ENCODE measurements at regions not wholly inside any gene's neighbourhood (a gene's known extent, or its start where the extent isn't known, plus 50 kb on each side); places are given as distances from the start of the nearest gene placed in this dataset.

DNA sequence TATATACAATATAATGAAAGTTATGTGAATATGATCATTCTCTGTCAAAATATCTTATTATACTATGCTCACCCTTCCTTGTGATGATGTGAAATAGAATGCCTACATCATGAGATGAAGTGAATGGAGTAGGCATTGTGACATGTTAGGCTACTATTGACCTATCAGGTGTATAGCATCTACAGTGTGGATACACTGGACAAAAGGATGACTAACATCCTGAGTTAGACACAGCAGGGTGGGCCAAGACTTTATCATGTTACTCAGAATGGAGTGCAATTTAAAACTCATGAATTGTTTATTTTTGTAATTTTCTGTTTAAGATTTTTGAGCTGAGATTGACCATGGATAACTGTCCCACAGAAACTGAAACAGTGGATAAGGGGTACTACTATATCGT, 53.4 kb upstream of the NAV3 start:
- no peak for DNase-seq (ENCODE audit: low read depth)

DNA sequence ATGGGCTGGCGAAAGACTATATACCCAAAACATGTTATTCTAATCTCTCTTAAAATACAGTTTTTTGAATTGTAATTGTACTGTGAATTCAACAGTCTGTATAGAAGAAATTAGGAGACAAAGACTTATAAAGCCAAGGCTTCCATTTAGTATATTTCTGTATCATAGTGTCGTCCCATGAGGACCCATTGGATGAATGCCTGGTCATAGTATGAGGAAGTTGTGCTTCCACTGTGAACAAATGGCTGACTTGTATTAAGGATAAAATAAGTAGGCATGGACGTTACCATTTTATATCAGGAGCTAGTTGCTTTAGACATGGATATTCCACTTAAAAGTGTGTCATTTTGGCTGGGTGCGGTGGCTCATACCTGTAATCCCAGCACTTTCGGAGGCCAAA, 55.9 kb upstream of the NAV3 start:
- DNase-seq (ENCODE audit: low read depth): no peak

DNA sequence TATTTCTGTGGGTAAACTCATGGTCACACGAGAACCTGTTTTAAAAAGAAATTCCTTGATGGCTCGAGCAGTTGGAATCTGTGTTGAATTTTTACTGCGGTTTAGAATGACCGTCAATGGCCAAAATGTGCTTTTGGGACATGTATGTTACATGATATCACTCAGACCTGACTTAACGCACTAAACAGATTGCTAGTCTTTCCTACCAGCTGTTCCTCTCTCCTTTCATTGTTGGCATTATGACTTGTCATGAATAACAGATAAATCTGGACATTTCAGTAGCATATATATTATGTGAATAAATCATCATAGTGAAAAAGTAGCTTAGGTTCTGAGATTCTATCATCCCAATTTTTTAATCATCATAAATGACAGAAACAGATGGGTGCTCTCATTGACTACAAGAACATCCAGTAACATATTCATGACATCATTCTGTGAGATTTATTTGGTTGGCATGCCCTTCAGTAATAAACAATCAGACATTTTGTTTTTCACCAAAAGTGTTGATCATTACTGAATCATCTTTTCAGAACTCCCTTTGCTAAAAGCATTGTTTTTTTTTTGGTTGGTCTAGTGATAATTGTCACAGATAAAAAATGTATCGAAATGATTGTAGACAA, 57.9 kb upstream of the NAV3 start:
- no peak for DNase-seq (ENCODE audit: low read depth)

DNA sequence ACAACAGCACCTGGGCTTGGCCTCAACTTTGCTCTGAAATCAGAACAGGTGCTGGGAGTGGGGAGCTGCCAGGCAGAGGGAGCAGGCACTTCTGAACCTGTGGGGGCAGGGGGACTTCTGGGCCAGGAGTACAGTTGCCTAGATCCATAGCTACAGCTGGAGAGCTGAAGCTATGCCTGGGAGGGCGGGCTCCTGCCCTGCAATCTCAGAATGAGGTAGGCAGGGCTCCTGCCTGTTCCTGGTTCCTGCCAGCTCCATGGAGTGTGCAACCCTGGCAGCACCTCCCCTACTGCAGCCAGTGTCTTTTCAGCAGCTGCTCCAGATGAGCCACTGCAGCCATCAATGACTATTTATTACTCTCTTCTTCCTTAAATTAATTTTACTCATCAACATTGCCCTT, 62.1 kb upstream of the NAV3 start:
- DNase-seq (ENCODE audit: low read depth): no peak

DNA sequence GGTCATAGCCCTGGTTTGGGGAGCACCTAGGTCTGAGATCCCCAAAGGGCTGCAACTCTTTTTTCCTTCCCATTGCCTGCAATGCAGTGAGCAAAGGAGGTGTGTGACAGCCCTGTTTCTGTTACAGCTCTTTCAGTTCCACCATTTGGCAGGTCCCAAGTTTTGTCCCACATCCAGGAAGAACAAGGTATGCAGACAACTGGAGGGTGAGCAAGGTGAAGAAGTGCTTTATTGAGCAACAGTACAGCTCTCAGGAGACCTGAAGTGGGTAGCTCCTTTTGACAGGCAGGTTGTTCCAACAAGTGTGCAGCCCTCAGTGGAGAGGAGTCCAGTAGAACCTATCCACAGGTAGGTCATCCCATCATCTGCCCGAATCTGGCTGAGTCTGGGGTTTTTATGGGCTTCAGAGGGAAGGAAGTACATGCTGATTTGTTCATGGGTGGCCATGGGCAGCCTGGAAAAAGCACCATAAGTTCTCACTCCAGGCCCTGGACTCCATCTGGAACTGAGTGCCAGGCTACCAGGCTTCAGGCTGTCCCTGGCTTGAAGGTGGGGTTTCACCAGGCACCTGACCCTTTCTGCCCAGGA, 62.8 kb upstream of the NAV3 start:
- DNase-seq (ENCODE audit: low read depth): no peak

DNA sequence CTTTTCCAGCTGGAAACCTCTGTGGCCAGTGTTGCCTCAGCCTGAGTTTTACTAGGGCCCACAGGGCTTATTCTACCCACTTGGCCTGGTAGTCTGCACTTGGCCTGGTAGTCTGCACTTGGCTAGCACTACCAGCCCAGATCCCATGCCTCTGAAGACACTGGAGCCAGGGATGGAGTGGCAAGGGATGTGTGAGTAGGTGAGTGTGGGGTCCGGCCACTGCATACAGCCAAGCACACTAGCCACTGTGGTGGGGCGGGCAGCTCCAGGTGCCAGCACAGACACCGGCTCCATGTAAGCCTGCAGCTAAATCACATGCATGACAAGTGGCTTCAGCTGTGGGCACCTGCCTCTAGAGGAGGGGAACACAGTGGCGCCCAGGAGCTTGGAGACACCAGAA, 63.4 kb upstream of the NAV3 start:
- DNase-seq (ENCODE audit: low read depth): no peak

DNA sequence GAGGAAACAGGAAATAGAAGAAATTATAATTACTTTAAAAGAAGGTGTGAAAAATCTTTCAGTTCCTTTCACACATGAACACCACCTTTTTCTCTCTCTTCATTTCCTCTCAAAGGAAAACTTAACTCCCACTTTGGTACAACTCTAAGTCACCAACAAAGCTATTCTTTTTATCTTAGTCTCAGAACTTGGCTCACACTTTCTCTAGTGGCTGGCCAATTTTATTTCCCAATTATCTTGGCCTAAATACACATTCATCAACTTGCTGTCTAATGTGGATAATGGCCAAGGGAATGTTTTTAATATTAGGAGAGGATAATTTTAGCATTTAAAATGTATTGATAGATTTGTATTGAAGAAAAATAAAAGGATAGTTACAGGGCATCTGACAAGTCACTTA, 64.5 kb upstream of the NAV3 start:
- DNase-seq (ENCODE audit: low read depth): no peak

DNA sequence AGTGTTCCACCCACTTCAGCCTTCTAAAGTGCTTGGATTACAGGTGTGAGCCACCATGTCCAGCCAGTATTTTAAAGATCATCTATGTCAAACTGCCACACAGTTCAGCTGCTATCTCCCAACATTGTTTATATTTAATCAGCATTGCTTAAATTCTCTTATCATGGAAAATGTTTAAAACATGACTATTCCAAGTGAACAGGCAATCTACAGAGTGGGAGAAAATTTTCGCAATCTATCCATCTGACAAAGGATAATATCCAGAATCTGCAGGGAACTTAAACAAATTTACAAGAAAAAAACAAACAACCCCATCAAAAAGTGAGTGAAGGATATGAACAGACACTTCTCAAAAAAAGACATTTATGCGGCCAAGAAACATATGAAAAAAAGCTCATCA, 69.4 kb upstream of the NAV3 start:
- no peak for DNase-seq (ENCODE audit: low read depth)

DNA sequence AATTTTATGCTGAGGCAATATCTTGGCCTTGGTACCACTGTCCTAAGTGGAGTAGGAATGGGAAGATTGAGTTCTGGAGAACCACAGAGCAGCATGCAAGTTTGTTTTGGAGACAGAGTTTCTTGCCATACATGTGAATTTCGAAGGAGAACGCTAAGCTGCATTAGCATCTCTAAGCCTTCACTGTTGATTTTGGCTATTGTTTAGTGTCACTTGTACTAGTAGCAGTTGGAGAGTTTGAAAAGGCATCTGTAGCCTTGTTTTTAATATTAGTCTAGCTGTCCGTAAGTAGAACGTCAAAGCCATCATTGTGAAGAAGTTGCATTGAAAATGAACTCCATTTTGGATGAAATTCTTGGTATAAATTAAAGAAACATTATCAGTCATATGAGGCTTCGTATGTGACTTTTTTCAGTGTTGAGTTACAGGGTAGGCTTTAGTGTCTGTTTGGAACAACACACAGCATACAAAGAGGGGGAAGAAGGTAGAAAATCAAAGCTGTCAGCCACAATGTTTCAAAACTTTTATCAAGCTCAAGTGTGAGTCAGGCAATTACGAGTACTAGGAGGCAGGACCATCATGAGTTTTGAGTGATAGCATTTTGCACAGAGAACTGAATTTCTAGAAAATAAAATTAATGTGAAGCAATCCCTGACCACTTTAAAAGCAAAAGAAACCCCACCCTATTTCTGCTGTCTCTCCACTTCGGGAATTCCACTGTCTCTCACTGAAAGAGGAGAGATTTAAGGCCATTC, 70.2 kb upstream of the NAV3 start:
- DNase-seq (ENCODE audit: low read depth): no peak

DNA sequence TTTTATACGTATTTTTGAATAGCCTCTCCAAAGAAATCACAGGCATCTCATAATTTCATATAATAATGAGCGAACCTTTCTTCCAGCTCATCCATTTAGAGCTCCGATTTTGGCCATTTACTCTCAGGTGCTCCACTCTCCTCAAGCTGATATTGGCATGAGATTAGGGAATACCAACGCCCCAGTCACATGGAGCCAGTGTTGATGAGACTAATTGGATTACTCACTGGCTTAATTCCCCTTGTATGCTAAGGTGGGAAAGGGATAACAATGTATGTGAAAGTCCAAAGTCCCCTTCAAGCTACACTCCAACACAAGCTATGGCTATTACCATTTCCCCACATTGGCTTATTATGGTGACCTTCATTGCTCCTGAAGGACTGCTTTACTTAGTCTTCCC, 76.6 kb upstream of the NAV3 start:
- no peak for DNase-seq (ENCODE audit: low read depth)

DNA sequence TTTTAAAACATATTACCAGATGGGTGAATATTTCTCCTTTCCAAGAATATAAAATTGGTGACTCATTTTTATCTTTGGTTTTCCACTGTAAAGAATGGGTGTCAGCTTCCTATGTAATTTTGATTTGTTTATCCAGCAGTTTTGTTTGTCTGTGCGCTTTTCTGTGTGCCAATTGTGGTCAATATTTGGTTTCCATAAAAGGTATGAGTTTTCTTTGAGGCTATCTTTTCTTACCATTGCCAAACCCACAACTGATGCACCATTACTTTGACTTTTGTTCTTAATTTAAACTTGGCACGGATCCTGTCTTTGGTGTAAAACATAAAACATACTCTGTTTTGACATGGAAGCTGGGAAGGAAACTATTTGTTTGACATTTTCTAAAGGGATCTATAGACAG, 78.8 kb upstream of the NAV3 start:
- DNase-seq (ENCODE audit: low read depth): peak; percentile 3

DNA sequence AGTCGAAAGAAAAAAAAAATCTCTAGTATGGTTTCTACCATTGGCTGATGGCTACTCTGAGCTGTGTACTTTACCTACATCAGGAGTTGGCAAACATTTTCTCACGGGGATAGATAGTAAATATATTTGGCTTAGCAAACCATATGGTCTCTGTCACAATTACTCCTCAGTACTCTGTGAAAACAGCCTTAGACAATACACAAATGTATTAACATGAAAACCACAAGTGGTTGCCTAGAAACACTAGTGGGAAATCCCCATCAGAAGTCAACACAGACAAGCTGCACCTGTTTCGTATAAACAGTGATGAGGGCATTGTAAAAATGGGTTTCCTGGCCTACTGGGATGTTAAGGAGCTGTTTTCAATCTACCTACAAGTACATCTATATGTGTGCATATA, 84.6 kb upstream of the NAV3 start:
- DNase-seq (ENCODE audit: low read depth): no peak

DNA sequence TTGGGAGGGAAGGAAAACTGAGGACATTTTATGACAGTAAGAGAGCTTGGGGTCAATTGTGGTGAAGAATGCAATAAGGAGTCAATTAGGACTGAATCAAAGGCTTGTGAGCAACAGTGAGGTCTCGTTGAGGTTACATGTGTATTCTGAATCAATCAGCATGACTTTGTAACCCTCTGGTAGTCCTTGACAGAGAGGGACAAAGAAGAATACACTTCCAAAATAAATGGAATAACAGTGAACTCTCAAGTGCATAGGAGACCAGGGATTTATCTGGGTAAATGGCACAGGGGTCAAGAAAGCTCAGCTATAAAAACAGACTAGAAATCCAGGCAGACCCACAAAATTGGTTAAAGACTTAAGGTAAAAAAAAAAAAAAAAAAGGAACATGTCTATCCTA, 85.1 kb upstream of the NAV3 start:
- no peak for DNase-seq (ENCODE audit: low read depth)

DNA sequence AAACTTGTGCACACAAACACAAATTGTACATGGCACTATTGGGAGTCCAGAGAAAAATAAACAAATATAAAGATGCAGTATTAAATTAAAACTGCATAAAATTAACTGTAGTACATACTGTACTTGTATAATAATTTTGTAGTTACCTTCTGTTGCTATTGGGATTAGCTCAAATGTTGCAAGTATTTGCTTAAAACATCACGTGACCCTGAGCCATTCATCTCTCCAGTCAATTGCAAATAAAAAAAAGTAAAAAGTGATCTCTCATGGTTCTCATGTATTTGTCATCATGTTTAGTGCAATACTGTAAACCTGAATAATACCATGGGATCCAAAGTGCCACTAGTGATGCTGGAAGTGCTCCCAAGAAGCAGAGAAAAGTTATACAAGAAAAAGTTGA, 88.1 kb upstream of the NAV3 start:
- no peak for DNase-seq (ENCODE audit: low read depth)

DNA sequence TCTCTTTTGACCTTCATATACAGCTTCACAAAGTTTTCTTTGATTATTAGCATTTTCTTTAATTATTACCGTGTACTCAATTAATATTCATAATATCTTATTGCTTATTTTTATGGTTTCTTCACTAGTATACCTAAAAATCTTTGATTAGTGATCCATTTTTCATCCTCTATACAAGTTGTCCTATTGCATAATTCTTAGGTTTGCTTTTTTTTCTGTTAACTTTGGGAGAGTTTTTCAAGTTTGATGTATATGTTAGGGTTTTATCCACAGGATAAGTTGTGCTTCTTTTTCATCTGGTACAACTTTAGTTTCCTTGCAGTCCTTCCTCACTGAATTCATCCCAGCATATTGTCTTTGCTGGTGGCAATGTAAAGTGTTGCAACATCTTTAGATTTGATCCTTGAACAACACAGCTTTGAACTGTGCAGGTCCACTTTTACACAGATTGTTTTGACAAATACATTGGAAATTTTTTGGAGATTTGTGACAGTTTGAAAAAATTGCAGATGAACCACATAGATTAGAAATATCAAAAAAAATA, 88.6 kb upstream of the NAV3 start:
- DNase-seq (ENCODE audit: low read depth): no peak

DNA sequence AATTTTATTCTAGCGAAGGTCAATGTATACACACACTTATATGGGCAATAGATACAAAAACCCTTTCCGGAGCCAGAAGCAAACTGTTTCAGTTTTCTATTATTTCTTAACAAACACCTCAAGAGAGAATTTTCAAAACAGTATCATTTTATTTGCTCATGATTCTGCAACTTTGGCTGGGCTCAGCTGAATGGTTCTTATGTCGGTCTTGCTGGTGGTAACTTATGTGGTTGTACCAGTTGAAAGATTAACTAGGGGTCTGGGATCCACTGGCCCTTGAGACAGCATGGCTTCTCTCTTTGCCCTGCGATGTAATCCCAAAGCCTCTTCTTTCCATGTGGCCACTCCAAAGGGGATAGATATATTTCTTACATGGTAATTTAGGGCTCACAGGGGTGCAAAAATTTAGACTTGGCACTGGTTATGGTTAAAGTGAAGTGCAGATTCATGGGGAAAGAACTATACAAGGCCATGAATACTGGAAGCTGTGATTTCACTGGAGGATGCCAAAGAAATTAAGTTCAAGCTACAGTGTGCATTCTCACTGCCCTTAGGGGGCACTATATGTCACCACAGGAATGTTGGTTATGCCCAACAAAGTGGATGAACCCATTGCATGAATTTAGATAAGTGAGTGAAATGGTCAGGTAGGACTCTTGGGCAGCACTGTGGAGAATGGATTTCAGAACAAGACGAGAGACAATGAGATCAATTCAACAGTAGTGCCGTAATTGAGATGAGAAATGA, 94.3 kb upstream of the NAV3 start:
- DNase-seq (ENCODE audit: low read depth): no peak

DNA sequence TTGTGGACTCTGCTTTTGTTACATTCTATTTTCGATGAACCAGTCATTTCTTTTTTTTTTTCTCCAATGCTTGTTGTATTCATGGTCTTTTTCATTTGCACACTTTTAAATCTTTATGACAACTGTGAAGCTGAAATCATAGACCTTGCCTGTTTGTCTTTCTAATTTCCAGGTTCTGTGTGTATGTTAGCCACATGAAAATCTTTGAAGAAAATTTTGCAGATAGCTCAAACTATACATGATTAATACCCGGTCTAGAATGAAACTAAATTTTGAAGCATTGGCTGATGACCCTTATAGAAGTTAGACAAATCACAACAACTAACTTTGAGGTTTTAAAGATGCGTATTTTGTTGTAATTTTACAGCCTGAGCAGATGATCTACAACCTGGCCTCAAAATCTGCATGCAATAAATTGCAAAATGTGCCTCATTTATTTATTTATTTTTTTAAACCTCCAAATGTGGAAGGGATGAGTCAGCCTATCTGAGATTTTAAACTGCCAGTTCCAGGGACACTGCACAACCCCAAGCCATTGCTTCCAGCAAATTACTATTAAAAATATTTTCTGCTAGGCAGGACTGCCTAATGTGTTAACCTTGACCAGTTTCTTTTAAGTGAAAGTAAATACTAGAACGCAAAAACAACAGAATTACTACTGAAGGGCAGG, 96.3 kb upstream of the NAV3 start:
- peak; percentile 40 for DNase-seq (ENCODE audit: low read depth)

DNA sequence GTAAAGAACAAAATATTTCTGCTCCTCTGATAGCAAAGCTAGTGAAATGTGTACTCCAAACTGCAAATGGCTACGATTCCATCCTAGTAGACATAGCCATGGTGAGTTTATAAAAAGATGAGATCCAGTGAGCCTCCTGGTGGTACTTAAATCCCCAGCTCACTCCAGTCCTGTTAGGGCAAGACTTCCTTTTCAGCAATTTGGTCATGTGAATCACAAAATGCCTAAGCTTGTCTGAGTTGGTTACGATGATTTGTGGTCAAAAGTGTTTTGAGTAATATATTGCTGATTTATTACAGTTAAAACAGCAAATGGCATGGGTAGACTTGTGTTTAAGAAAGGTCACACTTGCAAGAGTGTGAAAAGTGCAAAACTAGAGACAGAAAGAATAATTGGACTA, 102.7 kb upstream of the NAV3 start:
- DNase-seq (ENCODE audit: low read depth): peak; percentile 2

DNA sequence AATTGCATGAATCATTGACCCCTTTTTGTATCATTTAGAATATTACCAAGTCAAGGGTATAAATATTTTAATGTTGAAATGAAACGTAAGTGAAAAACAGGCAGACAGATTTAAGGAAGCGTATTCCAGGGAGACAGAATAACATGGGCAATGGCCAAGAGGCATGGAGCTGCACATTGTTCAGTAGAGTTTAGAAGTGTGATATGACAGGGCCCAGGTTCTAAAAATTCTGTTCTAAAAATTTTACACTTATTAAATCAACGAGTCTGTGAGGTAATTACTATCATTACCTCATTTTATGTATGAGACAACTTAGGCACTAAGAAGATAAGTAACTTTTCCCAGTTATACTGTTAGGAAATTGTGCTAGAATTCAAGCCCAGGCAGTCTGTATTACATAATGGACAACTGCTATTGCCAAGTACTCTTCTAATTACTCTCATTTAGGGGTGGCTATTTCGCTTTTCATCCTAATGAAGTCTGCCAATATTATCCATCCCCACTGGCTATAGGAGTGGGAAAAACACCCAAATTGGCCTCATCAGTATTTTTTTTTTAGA, 103.2 kb upstream of the NAV3 start:
- DNase-seq (ENCODE audit: low read depth): no peak

DNA sequence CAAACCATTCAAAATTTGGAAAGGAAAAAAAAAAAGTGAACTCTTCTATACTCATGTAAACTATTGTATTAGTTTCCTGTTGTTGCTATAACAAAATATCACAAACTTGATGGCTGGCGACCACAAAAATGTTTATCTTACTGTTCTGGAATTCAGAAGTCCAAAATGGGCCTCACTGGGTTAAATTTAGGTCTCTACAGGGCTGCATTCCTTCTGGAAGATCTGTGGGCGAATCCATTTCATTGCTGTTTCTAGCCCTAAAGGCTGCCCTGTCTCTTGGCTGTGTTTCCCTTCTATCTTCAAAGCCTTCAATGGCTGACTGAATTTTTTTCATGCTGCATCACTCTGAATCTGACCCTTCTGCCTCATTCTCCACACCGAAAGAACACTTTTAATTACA, 105.1 kb upstream of the NAV3 start:
- DNase-seq (ENCODE audit: low read depth): peak; percentile 84

DNA sequence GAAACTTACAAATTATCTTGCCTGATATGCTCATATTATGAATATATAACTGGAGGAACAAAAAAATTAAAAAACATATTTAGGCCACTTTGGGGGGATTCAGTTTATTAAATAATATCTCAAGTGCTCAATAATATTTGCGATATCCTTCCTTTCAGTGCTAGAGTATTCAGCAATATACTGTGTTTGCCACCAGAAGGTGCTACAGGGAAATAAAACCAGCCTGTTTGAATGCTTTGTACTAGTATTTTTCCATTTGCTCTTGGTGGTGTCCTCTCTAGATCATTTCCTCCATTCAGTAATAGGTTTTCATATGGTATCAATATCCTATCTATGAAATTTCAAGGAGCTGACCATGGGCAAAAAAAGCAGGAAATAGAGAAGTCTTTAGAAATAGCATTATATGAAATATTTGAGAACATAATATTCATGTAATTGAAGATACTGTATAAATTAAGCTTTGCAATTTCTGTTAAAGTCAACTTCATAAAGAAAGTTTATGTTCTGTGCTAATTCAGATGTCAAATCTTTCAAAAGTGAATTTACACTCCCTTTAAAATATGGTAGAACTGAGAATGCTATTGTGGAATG, 106.2 kb upstream of the NAV3 start:
- DNase-seq (ENCODE audit: low read depth): peak; percentile 48

DNA sequence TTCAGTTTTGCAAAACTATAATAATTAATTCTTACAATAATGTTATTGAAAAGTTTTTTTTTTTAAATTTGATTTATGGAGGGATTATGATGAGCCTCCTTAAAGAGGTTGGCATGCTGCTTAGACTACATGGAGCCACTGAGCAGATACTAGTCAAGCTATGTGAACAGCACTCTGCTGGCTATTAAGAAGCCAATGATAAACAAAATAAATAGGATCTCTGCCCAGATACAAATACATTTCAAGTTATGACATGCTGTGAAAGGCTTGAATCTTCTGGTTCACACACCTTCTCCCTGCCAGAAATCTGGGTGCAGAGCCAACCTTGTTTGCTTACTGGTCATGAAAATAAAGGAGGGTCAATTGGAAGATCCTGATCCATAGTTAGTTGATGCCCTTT, 107.4 kb upstream of the NAV3 start:
- DNase-seq (ENCODE audit: low read depth): no peak
